Right renal cortex interstitium (tissue), 3 donors: ENCODE measurements at regions not wholly inside any gene's neighbourhood (a gene's known extent, or its start where the extent isn't known, plus 50 kb on each side); places are given as distances from the start of the nearest gene placed in this dataset.

ENCODE experiments used
- DNase-seq, 3 donors: peaks; one replicate each; pipeline ENCODE4 v3.0.0-alpha.2; 2013; ENCODE audit warnings: low read depth in 3 of 3, low spot score in 2 of 3

- no peak for DNase-seq
These were observed 92.6 kb downstream of the FAT3 start for GRCh38 chr11:92317222-92317621.

- DNase-seq, result no peak
These were observed 93.1 kb downstream of the FAT3 start for GRCh38 chr11:92317721-92318120.

- DNase-seq, result no peak
These were observed 97.6 kb downstream of the FAT3 start for GRCh38 chr11:92322225-92322624.

- no peak for DNase-seq
These were observed 100.3 kb downstream of the FAT3 start for GRCh38 chr11:92324890-92325289.

- no peak for DNase-seq
These were observed 100.8 kb downstream of the FAT3 start for GRCh38 chr11:92325416-92325815.

GRCh38 chr11:92329137-92329536 lies 104.5 kb downstream of the FAT3 start:
- DNase-seq, result no peak

GRCh38 chr11:92329646-92330045 lies 105.0 kb downstream of the FAT3 start:
- no peak for DNase-seq

- no peak for DNase-seq
These were observed 105.5 kb downstream of the FAT3 start for GRCh38 chr11:92330114-92330513.

- peak in 1 of 3 donors; percentile 29 for DNase-seq
These were observed 108.4 kb downstream of the FAT3 start for GRCh38 chr11:92332986-92333385.

GRCh38 chr11:92340839-92341238 lies 116.2 kb downstream of the FAT3 start:
- no peak for DNase-seq

- DNase-seq, result no peak
These were observed 117.6 kb downstream of the FAT3 start for GRCh38 chr11:92342034-92342720.

GRCh38 chr11:92342886-92343285 lies 118.3 kb downstream of the FAT3 start:
- DNase-seq, result no peak

GRCh38 chr11:92346220-92346619 lies 121.6 kb downstream of the FAT3 start:
- DNase-seq, result no peak

- DNase-seq, result no peak
These were observed 122.8 kb downstream of the FAT3 start for GRCh38 chr11:92347454-92347853.

GRCh38 chr11:92349486-92350156 lies 125.0 kb downstream of the FAT3 start:
- DNase-seq, result no peak

GRCh38 chr11:92357344-92357743 lies 132.7 kb downstream of the FAT3 start:
- no peak for DNase-seq

GRCh38 chr11:92357841-92358240 lies 133.2 kb downstream of the FAT3 start:
- DNase-seq, result no peak

GRCh38 chr11:92361551-92361950 lies 136.9 kb downstream of the FAT3 start:
- DNase-seq, result no peak

GRCh38 chr11:92362989-92363388 lies 138.4 kb downstream of the FAT3 start:
- no peak for DNase-seq

GRCh38 chr11:92364177-92364576 lies 139.6 kb downstream of the FAT3 start:
- DNase-seq, result no peak

GRCh38 chr11:92376146-92376599 lies 151.6 kb downstream of the FAT3 start:
- DNase-seq, result no peak

GRCh38 chr11:92376680-92377079 lies 152.1 kb downstream of the FAT3 start:
- DNase-seq, result no peak
